ENCODE measurements at regions not wholly inside any gene's neighbourhood (a gene's known extent, or its start where the extent isn't known, plus 50 kb on each side); places are given as distances from the start of the nearest gene placed in this dataset.

DNA sequence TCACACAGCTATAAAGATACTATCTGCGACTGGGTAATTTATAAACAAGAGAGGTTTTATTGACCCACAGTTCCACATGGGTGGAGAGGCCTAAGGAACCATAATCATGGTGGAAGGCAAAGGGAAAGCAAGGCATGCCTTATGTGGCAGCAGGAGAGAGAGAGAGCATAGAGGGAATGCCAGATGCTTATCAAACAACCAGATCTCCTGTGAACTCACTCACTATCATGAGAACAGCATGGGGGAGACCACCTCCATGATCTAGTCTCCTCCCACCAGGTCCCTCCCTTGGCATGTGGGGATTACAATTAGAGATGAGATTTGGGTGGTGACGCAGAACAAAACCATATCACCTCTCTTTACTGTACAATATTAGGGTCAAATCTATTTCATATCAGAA lies 1101.6 kb upstream of the RAG2 start:
- no peak for DNase-seq

DNA sequence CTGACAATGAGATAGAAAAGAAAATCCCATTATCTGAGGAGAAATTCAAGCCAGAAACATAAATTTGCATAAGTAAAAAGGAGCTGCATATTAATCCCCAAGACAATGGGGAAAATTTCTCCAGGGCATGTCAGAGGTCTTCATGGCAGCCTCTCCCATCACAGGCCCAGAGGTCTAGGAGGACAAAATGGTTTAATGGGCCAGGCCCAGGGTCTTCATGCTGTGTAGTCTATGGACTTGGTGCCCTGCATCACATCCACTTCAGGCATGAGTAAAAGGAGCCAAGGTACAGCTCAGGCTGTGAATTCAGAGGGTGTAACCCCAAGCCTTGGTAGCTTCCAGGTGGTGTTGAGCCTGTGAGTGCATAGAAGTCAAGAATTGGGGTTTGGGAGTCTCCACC lies 1097.2 kb upstream of the RAG2 start:
- no peak for DNase-seq

DNA sequence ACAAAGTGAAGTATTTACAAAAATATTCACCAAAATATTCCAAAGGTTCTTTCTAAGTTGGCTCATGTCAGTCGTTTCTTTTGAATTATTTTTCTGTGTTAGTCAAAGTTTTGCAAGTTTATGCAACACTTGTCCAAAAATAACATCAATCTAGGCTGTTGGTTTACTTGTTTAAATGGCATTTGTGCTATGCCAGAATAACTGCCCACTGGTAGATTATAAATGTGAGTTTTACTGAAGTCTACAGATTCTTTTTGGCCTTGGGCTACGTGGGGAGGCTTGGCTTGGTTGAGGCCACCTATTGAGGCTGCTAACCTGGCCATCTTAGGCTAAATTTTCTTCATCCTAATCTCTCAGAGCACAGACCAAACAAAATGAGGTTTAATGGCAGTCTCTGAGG lies 1091.9 kb upstream of the RAG2 start:
- DNase-seq: no peak

DNA sequence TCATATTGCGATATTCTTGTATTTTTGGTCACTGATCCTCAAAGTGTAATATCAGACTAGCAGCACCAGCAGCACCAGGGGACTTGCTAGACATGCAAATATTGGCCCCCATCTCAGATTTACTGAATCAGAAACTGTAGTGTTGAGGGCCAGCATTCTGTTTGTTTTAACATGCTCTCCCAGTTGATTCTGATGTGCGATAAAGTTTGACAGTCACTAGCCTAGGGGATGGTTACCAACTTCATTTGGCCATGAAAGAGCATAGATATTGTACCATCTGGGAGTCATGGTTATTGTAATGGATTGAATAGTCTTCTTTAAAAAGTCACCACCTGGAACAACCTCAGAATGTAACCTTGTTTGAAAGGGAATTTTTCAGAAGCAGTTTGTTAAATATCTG lies 1090.4 kb upstream of the RAG2 start:
- no peak for DNase-seq

DNA sequence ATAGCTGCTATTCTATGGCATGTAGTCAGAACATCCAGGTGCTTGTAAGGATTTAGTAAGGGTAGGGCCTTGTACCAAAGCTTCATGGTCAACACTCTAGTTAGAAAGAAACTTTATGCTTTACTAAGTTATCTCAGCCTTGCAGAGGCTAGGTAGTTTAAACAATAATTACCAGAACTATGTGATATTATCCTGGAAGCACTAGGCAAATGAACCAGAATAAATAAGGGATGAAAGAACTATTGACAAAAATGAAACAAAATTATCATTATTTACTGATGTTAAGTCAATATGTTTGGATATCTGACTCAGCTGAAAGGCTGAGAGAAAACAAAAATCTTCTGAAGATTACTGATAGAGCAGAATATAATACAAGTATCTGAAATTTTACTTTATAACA lies 1089.1 kb upstream of the RAG2 start:
- no peak for DNase-seq

DNA sequence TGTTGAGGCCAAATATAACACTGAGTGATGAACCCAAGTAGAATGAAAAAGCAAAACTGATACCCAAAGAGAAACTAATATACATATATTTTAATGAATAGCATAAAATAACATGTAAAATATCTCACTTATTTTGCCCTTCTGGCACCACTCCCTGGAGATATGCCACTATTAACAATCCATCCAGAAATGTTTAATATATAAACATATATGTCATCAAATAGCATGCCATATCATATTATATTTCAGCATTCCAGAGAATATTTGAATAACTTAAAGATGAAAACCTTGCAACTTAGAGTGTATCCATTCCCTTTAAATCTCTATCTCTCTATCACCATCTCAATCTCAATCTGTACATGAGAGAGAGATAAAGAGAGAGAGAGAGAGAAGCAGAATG lies 1073.3 kb upstream of the RAG2 start:
- no peak for DNase-seq

DNA sequence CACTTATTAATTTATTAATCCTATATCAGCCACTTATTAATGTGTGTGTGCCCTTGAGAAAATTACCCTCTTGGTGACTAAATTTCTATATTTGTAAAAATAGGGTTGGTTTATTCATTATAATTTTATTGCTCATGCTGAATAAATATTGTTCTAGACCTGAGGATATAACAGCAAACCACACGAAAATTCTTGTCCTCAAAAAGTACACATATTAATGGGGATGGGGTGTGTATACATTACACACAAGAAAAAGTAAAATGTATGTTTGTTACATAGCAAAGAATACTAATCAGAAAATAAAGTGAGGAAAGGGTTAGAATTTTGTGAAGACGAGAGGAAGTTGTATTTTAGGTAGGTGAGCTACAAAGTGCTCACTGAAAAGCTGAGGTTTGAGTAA lies 1068.9 kb upstream of the RAG2 start:
- no peak for DNase-seq

DNA sequence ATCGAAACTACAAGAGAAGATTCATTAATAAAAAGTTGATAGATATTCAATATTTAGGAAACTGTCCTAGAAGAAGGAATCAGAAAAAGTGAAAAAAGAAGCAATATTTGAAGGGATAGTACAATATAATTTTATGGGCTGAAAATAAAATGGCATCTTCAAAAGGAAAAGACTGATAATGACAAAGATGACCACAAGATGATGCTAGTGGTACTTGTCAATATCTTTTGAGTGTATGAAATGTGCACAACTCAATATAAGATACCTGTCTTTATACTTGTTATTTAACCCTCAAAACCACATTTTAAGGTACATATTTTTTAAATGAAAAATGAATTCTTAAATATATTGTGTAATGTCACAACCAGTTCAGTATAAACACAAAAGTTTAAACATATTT lies 1059.6 kb upstream of the RAG2 start:
- DNase-seq: no peak

DNA sequence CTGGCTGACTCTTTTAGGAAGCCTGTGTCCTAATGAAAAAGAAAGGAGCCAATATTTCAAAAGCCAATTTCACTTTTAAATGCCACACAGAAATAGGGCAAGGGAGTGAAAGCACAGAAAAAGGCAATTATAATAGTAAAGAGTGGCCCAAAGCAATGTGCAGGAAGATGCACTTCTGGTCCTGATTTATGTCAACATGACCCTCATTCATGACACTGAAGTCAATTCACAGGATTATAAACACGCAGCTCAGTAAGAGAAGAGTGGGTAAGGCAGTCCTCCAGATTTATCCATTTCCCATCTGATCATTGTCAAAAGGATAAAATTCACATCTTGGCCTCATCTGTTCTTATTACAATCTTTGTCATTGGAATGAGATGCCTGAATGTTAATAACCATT lies 1049.7 kb upstream of the RAG2 start:
- no peak for DNase-seq

DNA sequence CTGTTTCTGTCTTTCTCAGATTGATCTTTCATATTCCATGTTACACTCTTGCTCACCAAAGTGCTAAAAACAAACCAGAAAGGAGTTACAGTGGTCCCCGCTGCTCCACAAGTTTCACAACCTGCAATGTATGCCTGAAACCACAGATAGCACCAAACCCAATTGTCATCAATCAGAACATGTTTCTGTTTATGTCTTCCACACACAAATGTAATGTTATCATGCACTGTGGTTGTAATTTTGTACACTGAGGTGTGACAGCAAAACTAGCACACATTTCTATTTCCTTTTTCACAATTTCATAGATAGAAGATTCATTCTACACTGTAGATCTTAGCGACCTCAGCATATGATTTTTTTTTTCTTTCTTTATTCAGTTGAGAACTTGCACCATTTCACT lies 1045.9 kb upstream of the RAG2 start:
- no peak for DNase-seq

DNA sequence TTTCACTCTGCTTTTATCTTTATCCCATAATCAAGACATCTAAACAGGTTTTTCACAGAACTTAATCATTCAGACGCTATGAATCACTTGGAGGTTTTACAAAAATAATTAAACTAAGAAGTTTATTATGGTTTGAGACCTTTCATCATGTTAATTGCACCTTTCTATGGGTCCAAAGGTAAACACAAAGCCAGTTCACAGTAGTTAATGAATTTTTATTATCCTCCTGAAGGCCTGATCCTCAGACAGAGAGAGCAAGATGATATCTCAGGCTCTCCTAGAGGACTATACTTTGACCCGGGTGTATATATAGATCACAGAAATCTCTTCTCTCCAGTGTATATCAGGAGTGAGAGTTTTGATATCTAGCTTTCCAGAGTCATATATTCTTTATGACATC lies 1044.3 kb upstream of the RAG2 start:
- no peak for DNase-seq

DNA sequence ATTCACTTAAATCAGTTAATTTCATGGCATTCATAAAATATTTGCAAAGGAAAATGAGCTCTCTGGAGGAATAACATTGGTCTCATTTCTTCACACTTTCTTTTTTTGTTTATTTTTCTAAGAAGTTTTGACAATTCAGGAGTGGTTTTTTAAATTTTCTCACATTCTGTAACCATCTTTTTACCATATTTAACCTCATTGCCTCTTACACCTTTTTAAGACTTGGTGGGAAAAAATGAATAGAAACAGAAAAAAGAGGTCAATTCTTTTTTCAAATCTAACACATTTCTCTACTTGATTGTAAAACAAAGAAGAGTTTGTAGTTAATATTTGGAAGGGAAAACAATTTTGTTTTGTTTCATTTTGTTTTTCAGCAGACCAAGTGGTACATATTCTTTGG lies 1034.7 kb upstream of the RAG2 start:
- no peak for DNase-seq

DNA sequence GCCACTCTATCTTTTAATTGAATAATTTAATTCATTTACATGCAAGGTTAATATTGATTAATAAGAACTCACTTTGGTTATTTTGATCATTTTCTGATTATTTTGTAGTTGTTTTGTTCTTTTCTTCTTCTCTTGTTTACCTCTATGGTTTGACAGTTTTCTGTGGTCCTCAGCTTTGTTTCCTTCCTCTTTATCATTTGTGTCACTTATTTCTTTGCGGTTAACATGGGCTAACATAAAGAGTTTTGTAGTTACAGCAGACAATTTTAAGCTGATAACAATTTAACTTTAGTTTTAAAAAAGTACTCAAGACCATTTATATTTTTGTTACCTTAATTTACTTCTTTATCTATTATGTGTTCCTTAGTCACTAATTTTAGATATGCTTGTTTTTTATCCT lies 1032.8 kb upstream of the RAG2 start:
- no peak for DNase-seq

DNA sequence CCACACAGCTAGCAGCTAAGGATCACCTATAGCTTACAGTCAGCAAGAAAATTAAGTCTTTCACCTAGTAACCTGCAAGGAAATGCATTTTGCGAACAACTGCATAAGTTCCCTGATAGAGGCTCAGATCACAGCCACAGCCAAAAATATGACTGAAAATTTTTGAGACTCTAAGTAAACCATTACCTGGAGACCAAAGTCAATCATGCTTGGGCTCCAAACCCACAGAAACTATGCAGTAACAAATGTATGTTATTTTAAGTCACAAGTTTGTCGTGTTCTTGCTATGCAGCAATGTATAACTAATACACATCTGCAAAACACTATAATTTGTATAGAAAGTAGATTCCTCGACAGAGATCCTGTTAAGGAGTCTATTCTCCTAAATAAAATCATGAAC lies 1025.7 kb upstream of the RAG2 start:
- DNase-seq: no peak

DNA sequence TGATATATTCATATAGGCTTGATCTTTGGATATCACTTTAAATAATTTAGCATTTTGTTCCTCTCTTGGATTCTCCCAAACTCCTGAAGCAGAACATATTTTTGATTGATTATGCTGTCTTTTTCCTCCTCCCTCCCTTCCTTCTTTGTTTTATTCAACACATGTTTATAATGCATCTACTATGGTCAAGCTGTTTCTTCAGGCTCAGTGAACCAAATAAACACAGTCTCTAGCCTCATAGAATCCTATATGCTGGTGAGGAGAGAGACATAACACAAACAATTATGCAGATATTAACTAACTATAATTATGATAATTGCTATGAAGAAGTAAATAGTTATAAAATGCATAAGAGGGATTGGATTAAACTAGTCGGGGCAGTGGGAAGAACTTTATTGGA lies 1023.6 kb upstream of the RAG2 start:
- DNase-seq: no peak

DNA sequence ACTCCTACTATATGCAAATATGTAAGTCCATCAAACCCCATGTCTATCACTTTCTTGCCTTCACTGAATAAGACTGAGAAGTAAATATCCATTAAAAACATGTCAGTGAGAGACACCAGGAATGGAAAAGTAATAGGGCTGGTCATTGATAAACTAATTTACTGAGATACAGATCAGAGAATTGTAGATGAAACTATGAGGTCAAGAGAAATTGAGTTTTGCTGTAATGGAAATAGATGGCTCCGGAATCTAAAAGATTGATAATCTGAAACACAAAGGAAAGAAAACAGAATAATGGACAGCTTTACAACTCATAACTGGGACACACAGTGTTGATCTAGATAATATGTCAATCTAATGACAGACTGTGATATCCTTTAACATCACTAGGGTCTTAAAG lies 1018.3 kb upstream of the RAG2 start:
- no peak for DNase-seq

DNA sequence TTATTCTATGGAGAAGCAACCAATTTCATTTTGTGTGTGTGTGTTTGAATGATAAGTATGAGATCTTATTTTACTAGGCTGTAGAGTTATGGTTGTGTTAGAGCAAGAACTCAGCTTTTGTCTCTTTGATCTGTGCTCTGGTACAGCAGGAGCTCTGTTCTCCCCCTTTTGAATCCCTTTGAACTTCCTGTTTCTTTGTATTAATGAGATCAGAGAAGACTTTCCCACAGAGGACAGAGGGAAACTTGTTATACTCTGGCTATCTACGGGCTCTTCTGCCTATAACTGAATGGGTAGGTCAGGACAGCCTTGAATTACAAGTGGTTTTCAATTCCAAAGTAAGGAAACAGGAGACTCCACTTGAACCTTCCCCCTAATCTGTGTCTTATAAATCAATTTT lies 1015.0 kb upstream of the RAG2 start:
- DNase-seq: no peak

DNA sequence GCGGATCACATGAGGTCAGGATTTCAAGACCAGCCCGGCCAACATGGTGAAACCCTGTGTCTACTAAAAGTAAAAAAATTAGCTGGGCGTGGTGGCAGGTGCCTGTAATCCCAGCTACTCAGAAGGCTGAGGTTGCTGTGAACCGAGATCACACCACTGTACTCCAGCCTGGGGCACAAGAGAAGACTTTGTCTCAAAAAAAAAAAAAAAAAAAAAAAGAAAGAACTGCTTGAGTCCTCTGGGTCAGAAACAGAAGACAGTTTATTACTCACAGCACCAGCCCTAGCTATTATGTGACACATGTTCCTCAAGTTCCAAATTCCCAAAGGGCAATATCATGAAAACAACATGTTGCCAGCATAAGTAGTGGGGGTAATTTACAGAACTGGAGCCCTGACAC lies 1014.1 kb upstream of the RAG2 start:
- no peak for DNase-seq

DNA sequence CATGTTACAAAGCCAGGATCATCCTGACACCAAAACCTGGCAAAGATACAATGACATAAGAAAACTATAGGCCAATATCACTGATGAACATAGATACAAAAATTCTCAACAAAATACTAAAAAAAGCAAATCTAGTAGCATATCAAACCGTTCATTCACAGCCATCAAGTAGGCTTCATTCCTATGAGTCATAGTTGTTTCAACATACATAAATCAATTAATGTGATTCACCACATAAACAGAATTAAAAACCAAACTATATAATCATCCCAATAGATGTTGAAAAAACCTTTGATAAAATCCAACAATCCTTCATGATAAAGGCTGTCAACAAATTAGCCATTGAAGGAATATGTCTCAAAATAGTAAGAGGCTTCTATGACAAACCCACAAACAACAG lies 1007.2 kb upstream of the RAG2 start:
- no peak for DNase-seq

DNA sequence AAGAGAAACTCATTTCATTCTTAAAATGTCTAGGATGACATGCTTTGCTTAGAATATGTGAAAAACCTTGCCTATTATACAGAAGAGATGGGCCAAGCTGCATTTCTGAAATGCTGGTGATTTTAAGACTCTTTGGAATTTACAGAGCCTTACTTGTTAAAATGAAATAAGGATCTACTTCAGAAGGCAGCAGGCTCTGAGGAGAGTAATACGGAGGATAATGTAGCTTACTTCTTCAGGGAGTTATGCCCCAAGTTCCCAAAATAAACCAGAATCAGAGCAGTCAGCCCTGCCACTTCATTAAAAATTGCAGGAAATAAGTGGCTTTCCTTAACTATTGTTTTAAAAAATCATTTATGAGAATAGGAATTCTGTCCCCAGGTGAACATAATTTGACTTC lies 1000.3 kb upstream of the RAG2 start:
- DNase-seq: no peak

DNA sequence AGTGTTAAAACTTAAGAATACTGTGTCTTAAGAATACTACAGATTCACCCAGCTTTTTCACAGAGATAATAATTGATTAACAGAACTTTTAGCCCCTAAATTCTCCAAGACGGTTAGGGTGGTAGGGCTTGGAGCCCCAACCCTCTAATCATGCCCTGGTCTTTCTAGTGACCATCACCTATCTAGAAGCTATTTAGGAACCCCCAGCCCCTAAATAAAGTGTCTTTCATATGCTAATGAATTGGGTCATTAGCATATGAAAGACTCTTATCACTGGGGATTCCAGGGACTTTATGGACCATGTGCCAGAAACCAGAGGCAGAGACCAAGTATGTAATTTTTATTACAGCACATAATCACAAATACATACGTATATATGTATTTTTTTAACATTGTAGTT lies 999.7 kb upstream of the RAG2 start:
- no peak for DNase-seq

DNA sequence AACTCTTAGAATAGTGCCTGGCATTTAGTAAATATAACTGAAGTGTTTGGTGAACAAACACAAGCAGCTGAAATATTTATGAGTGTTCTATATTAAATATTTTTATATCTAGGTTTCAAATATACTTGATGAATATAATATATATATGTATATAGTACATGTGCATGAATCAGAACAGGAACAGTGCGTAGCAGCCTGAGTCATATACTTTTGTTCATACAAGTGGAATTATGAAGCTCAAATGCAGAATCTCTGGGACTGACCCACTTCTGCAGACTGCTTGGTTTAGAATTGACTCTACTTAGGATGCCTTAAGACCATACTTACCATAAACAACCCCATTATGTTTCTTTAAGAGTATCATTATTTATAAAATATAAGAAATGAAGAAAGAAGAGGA lies 997.8 kb upstream of the RAG2 start:
- no peak for DNase-seq

DNA sequence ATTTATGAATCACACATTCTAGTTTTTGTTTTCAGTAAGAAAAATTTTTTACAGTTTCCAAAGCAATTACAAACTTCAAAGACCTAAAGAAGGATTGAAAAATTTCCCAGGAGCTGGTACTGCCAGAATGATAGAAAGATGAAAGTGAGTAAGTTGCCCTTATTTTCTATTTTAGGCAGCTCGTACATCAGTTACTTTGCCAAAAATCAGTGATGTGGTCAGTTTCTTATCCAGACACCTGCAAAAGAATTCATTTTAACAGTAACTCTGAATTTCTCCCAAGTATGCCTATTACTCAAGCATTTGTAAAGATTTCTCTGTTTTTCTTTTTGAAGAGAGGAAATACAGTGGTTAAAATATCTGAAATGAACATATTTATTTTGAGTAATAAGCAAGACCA lies 976.3 kb upstream of the RAG2 start:
- DNase-seq: no peak

DNA sequence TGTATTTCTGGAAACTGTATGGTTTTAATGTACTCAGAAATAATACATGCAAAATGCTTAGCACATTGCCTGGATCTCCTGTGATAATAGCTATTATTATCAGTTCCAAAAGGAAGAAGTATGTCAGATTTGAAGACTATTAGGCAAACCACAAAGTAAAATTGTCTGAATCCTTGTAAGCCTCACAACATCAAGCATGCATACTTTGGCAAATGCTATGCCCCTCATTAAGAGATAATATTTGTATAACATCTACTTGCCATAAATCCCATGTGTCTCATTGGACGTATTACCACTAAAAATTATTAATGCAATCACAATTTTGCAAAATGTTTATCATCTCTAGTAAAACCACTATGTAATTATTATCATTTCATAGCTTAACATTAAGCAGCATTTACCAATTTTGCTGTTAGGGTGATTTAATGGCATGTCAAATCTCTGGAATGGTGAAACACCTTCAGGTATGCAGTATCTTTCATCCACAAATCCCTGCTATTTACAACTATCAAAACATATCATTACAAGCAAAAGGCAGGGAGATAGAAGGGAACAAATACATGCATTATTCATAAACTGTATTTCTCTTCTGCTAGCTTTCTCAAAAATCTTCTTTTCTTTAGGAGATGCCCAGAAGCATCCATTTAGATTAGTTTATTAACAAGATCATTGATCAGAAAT lies 974.6 kb upstream of the RAG2 start:
- DNase-seq: no peak

DNA sequence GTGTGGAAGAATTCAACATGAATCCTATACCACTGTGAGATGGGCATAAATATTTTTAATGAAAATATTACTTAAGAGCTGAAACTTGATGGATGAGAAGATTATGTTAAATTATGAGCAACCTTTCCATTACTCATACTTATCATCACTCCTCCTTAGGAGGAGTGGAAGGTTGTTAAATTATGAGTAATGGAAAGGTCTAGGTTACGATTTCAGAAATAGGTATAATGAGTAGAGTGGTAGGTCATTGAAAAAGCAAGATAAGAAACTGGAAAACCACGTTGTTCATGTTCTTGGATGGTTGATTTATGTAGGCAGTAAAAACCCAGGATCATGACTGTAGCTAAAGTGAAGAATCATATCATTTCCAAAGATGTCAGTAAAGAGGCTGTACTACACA lies 973.2 kb upstream of the RAG2 start:
- no peak for DNase-seq

DNA sequence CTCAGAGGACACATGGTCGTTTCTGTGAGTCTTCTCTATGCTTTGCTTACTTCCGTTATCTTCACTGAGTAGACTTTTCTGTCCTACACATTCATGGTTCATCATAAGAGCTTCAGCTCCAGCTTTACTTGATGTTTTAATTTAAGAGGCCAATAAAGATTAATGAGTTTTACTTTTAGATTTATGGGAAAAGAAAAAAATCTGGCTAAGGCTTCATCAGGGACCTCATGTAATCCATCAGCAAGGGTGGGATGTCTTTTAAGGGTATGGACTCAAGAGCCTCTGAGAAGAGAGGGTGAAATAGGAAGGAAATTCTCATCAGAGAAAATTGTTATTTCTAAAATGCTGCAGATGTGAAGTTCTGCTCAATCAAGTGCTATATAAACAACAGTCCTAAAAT lies 963.0 kb upstream of the RAG2 start:
- no peak for DNase-seq
